Stomach (tissue), 4 donors: ENCODE measurements at regions not wholly inside any gene's neighbourhood (a gene's known extent, or its start where the extent isn't known, plus 50 kb on each side); places are given as distances from the start of the nearest gene placed in this dataset.

Experiments
- CTCF ChIP-seq, 7 experiments: fragments of 450-650 bp in 4 of 7; fragments of 200-600 bp in 3 of 7; sonication (generic) in 3 of 7; IDR thresholded peaks; one replicate each; pipeline ENCODE4 v1.5.1; 2016 to 2019; ENCODE audit warnings: antibody characterized with exemption in 7 of 7, control low read depth in 2 of 7, mild to moderate bottlenecking in 1 of 7
- EP300 ChIP-seq: sonication (generic); formaldehyde crosslinking; IDR thresholded peaks from one replicate; pipeline ENCODE4 v1.6.1; 2017; ENCODE audit warnings: antibody characterized with exemption
- POLR2A ChIP-seq, 4 donors: fragments of 450-650 bp; IDR thresholded peaks; one replicate each; pipeline ENCODE4 v1.6.1; 2016; ENCODE audit warnings: antibody characterized with exemption in 4 of 4, control low read depth in 2 of 4, mild to moderate bottlenecking in 1 of 4, moderate library complexity in 1 of 4

- TF ChIP-seq CTCF (IDR thresholded peaks at IDR 0.05) (no peak), POLR2A (IDR thresholded peaks at IDR 0.05) (no peak), EP300 (no peak)
These were observed 125.9 kb upstream of the RUNX3 start for GRCh38 chr1:25055961-25056360.
